MM.1S (cell line): ENCODE measurements at regions not wholly inside any gene's neighbourhood (a gene's known extent, or its start where the extent isn't known, plus 50 kb on each side); places are given as distances from the start of the nearest gene placed in this dataset.

Source experiments
- DNase-seq: peaks from one replicate; pipeline ENCODE4 v3.0.0-alpha.2; 2015
- H2AFZ ChIP-seq: fragments of 300-600 bp; sonication (generic); 2 replicates; pipeline ENCODE4 v1.6.0; 2016; ENCODE audit warnings: antibody characterized with exemption, low read length
- H3F3A ChIP-seq: fragments of 300-600 bp; sonication (generic); 2 replicates; pipeline ENCODE4 v1.6.1; 2016; ENCODE audit warnings: mild to moderate bottlenecking, antibody characterized with exemption, low read length, moderate library complexity, mixed read lengths; ENCODE audit not compliant: insufficient read depth
- H3K27ac ChIP-seq: fragments of 300-600 bp; sonication (generic); 2 replicates; pipeline ENCODE4 v1.5.1; 2016; ENCODE audit warnings: mild to moderate bottlenecking, low read length
- H3K27me3 ChIP-seq: fragments of 300-600 bp; sonication (generic); replicated peaks from 2 replicates; pipeline ENCODE4 v1.6.0; 2016; ENCODE audit warnings: low read length; ENCODE audit not compliant: insufficient read depth
- H3K36me3 ChIP-seq: fragments of 300-600 bp; sonication (generic); replicated peaks from 2 replicates; pipeline ENCODE4 v1.6.1; 2016; ENCODE audit warnings: mild to moderate bottlenecking, low read length, mixed read lengths; ENCODE audit not compliant: insufficient read depth
- H3K4me1 ChIP-seq: fragments of 300-600 bp; sonication (generic); 2 replicates; pipeline ENCODE4 v1.6.1; 2016; ENCODE audit warnings: low read length, mixed read lengths
- H3K4me2 ChIP-seq: fragments of 300-600 bp; sonication (generic); 2 replicates; pipeline ENCODE4 v1.6.0; 2016; ENCODE audit warnings: low read depth, low read length
- H3K4me3 ChIP-seq: fragments of 300-600 bp; sonication (generic); 2 replicates; pipeline ENCODE4 v1.5.1; 2016; ENCODE audit warnings: low read length, mixed read lengths
- H3K79me2 ChIP-seq: fragments of 300-600 bp; sonication (generic); 2 replicates; pipeline ENCODE4 v1.6.1; 2016; ENCODE audit warnings: mixed run types, low read length, mixed read lengths
- H3K9ac ChIP-seq: fragments of 300-600 bp; sonication (generic); 2 replicates; pipeline ENCODE4 v1.6.1; 2016; ENCODE audit warnings: low read length, mixed read lengths
- H3K9me2 ChIP-seq: fragments of 300-600 bp; sonication (generic); replicated peaks from 2 replicates; pipeline ENCODE4 v1.6.1; 2016; ENCODE audit warnings: mild to moderate bottlenecking, low read length, mixed read lengths; ENCODE audit not compliant: insufficient read depth
- H3K9me3 ChIP-seq: fragments of 300-600 bp; sonication (generic); replicated peaks from 2 replicates; pipeline ENCODE4 v1.6.1; 2016; ENCODE audit warnings: mild to moderate bottlenecking, low read length, mixed read lengths; ENCODE audit not compliant: insufficient read depth
- H4K20me1 ChIP-seq: fragments of 300-600 bp; sonication (generic); 2 replicates; pipeline ENCODE4 v1.6.1; 2016; ENCODE audit warnings: mild to moderate bottlenecking, low read length, moderate library complexity, mixed read lengths; ENCODE audit not compliant: insufficient read depth
- CTCF ChIP-seq: fragments of 300-600 bp; sonication (generic); IDR thresholded peaks from 2 replicates; pipeline ENCODE4 v1.5.1; 2016; ENCODE audit warnings: antibody characterized with exemption, low read length, mixed read lengths
- EZH2 ChIP-seq: fragments of 300-600 bp; sonication (generic); optimal IDR thresholded peaks from 2 replicates; pipeline ENCODE3; 2017; ENCODE audit warnings: low read depth, mild to moderate bottlenecking, antibody characterized with exemption, low read length, mixed read lengths
- EZH2phosphoT487 ChIP-seq: fragments of 300-600 bp; sonication (generic); IDR thresholded peaks from 2 replicates; pipeline ENCODE4 v1.6.1; 2018; ENCODE audit warnings: antibody characterized with exemption, low read length

- H3K9ac ChIP-seq = no peak overlapping the region
- no peak for TF ChIP-seq EZH2
- no peak for TF ChIP-seq EZH2phosphoT487
- no peak for TF ChIP-seq CTCF
- no peaks in the 10 kb centered on the region for H3K36me3 ChIP-seq
- H3K27ac ChIP-seq = no peak overlapping the region
- no peaks in the 10 kb centered on the region for H4K20me1 ChIP-seq
- H3K4me2 ChIP-seq = no peak overlapping the region
- H3K4me1 ChIP-seq = no peaks in the 10 kb centered on the region
- no peaks in the 10 kb centered on the region for H3K9me3 ChIP-seq
- H3K4me3 ChIP-seq = no peak overlapping the region
- DNase-seq = no peak
- H3F3A ChIP-seq = no peaks in the 10 kb centered on the region
- no peaks in the 10 kb centered on the region for H3K27me3 ChIP-seq
- H3K79me2 ChIP-seq = no peaks in the 10 kb centered on the region
- no peak overlapping the region for H2AFZ ChIP-seq
- H3K9me2 ChIP-seq = no peaks in the 10 kb centered on the region
These were observed 741.7 kb downstream of the LTN1 start for GRCh38 chr21:28250946-28251345.

GRCh38 chr21:28247454-28248020, 745.1 kb downstream of the LTN1 start:
- H3K9me2 ChIP-seq = no peaks in the 10 kb centered on the region
- no peak for TF ChIP-seq EZH2
- no peak for TF ChIP-seq EZH2phosphoT487
- TF ChIP-seq CTCF = no peak
- H3K27me3 ChIP-seq = no peaks in the 10 kb centered on the region
- H3K79me2 ChIP-seq = no peaks in the 10 kb centered on the region
- H3K4me1 ChIP-seq = no peaks in the 10 kb centered on the region
- H4K20me1 ChIP-seq = no peaks in the 10 kb centered on the region
- no peaks in the 10 kb centered on the region for H3K36me3 ChIP-seq
- no peak for DNase-seq
- no peak overlapping the region for H2AFZ ChIP-seq
- no peak overlapping the region for H3K4me2 ChIP-seq
- H3K9me3 ChIP-seq = no peaks in the 10 kb centered on the region
- H3K27ac ChIP-seq = no peak overlapping the region
- no peaks in the 10 kb centered on the region for H3F3A ChIP-seq
- no peak overlapping the region for H3K9ac ChIP-seq
- H3K4me3 ChIP-seq = no peak overlapping the region

- no peak overlapping the region for H3K4me3 ChIP-seq
- H3K36me3 ChIP-seq = no peaks in the 10 kb centered on the region
- no peak overlapping the region for H3K9ac ChIP-seq
- H3K79me2 ChIP-seq = no peaks in the 10 kb centered on the region
- no peaks in the 10 kb centered on the region for H3K4me1 ChIP-seq
- TF ChIP-seq EZH2phosphoT487 = no peak
- TF ChIP-seq CTCF = no peak
- no peak for TF ChIP-seq EZH2
- no peaks in the 10 kb centered on the region for H3K27me3 ChIP-seq
- no peak for DNase-seq
- no peak overlapping the region for H2AFZ ChIP-seq
- no peaks in the 10 kb centered on the region for H3K9me2 ChIP-seq
- no peak overlapping the region for H3K4me2 ChIP-seq
- H3F3A ChIP-seq = no peaks in the 10 kb centered on the region
- H3K9me3 ChIP-seq = no peaks in the 10 kb centered on the region
- H3K27ac ChIP-seq = no peak overlapping the region
- no peaks in the 10 kb centered on the region for H4K20me1 ChIP-seq
These were observed 752.1 kb downstream of the LTN1 start for GRCh38 chr21:28240586-28240985.
